ENCODE measurements at regions not wholly inside any gene's neighbourhood (a gene's known extent, or its start where the extent isn't known, plus 50 kb on each side); places are given as distances from the start of the nearest gene placed in this dataset.
A peak's percentile ranks its signal among the peaks of the same experiment; 100 is the strongest.

GRCh38 chr6:23409531-23409930 is 716.5 kb upstream of the NRSN1 start:
- no peak for TF ChIP-seq ZFX (IDR thresholded peaks at IDR 0.05)
- no peak for TF ChIP-seq CTCF (conservative IDR thresholded peaks at IDR 0.05)
- no peak overlapping the region for H3K27ac ChIP-seq

GRCh38 chr6:23410439-23410838 is 715.6 kb upstream of the NRSN1 start:
- no peak for TF ChIP-seq ZFX (IDR thresholded peaks at IDR 0.05)
- TF ChIP-seq CTCF (conservative IDR thresholded peaks at IDR 0.05), result no peak
- H3K27ac ChIP-seq, result no peak overlapping the region

- TF ChIP-seq ZFX (IDR thresholded peaks at IDR 0.05), result no peak
- TF ChIP-seq CTCF (conservative IDR thresholded peaks at IDR 0.05), result no peak
- no peak overlapping the region for H3K27ac ChIP-seq
Measured at GRCh38 chr6:23412770-23413169, 713.2 kb upstream of the NRSN1 start.

GRCh38 chr6:23413327-23414050 is 712.5 kb upstream of the NRSN1 start:
- TF ChIP-seq CTCF (conservative IDR thresholded peaks at IDR 0.05), result no peak
- no peak for TF ChIP-seq ZFX (IDR thresholded peaks at IDR 0.05)
- no peak overlapping the region for H3K27ac ChIP-seq

GRCh38 chr6:23414051-23414445 is 712.0 kb upstream of the NRSN1 start:
- TF ChIP-seq ZFX (IDR thresholded peaks at IDR 0.05) (no peak), CTCF (conservative IDR thresholded peaks at IDR 0.05) (peak; percentile 48)

GRCh38 chr6:23414922-23415321 is 711.1 kb upstream of the NRSN1 start:
- no peak overlapping the region for H3K27ac ChIP-seq
- TF ChIP-seq CTCF (conservative IDR thresholded peaks at IDR 0.05) (no peak), ZFX (IDR thresholded peaks at IDR 0.05) (no peak)

More at GRCh38 chr6:23414051-23414445, 712.0 kb upstream of the NRSN1 start:
- no peak overlapping the region for H3K27ac ChIP-seq

GRCh38 chr6:23415819-23416427 is 710.1 kb upstream of the NRSN1 start:
- TF ChIP-seq CTCF (conservative IDR thresholded peaks at IDR 0.05) (no peak), ZFX (IDR thresholded peaks at IDR 0.05) (no peak)
- no peak overlapping the region for H3K27ac ChIP-seq
